GM23338 (cell line): ENCODE measurements at regions not wholly inside any gene's neighbourhood (a gene's known extent, or its start where the extent isn't known, plus 50 kb on each side); places are given as distances from the start of the nearest gene placed in this dataset.
A peak's percentile ranks its signal among the peaks of the same experiment; 100 is the strongest.

Experiments
- ATAC-seq: fragments of 200-7000 bp; cut with Tn5 transposase; 3 replicates; pipeline ENCODE4 v1.9.1; 2020
- DNase-seq: peaks from one replicate; pipeline ENCODE4 v3.0.0-alpha.2; 2015; ENCODE audit warnings: low spot score
- H2AFZ ChIP-seq: fragments of 200-600 bp; sonication (generic); 2 replicates; pipeline ENCODE4 v1.8.0; 2016; ENCODE audit warnings: antibody characterized with exemption, mild to moderate bottlenecking, moderate library complexity
- H3F3A ChIP-seq: fragments of 200-600 bp; sonication (generic); replicated peaks from 2 replicates; pipeline ENCODE4 v1.8.0; 2017; ENCODE audit warnings: antibody characterized with exemption, mixed run types, low read depth
- H3K27ac ChIP-seq: fragments of 200-600 bp; sonication (generic); 2 replicates; pipeline ENCODE4 v1.6.1; 2016; ENCODE audit warnings: low read depth
- H3K27me3 ChIP-seq: fragments of 200-600 bp; sonication (generic); 2 replicates; pipeline ENCODE4 v1.8.0; 2016; ENCODE audit warnings: mild to moderate bottlenecking, mixed run types, moderate library complexity; ENCODE audit not compliant: insufficient read depth
- H3K36me3 ChIP-seq: fragments of 200-600 bp; sonication (generic); 2 replicates; pipeline ENCODE4 v1.8.0; 2016; ENCODE audit warnings: mild to moderate bottlenecking; ENCODE audit not compliant: insufficient read depth
- H3K4me1 ChIP-seq: fragments of 200-600 bp; sonication (generic); 2 replicates; pipeline ENCODE4 v1.8.0; 2016; ENCODE audit warnings: mild to moderate bottlenecking, moderate library complexity; ENCODE audit not compliant: insufficient read depth
- H3K4me2 ChIP-seq: fragments of 200-600 bp; sonication (generic); 2 replicates; pipeline ENCODE4 v1.7.1; 2017; ENCODE audit warnings: mixed run types
- H3K4me3 ChIP-seq: fragments of 200-600 bp; sonication (generic); 2 replicates; pipeline ENCODE4 v1.6.1; 2016; ENCODE audit warnings: mixed run types
- H3K79me2 ChIP-seq: fragments of 200-600 bp; sonication (generic); replicated peaks from 2 replicates; pipeline ENCODE4 v1.8.0; 2017; ENCODE audit warnings: mild to moderate bottlenecking; ENCODE audit not compliant: insufficient read depth
- H3K9me2 ChIP-seq: fragments of 200-600 bp; sonication (generic); 2 replicates; pipeline ENCODE4 v1.8.0; 2017; ENCODE audit not compliant: insufficient read depth
- H4K20me1 ChIP-seq: fragments of 200-600 bp; sonication (generic); replicated peaks from 2 replicates; pipeline ENCODE4 v1.8.0; 2017; ENCODE audit warnings: mild to moderate bottlenecking; ENCODE audit not compliant: insufficient read depth
- H3K27ac Mint-ChIP-seq: 2 replicates; pipeline ENCODE4 v1.8.0; 2020; ENCODE audit warnings: inconsistent platforms, mild to moderate bottlenecking, moderate library complexity, mixed read lengths
- H3K27me3 Mint-ChIP-seq: 3 replicates; pipeline ENCODE4 v1.8.0; 2022; ENCODE audit warnings: low read depth, mild to moderate bottlenecking, moderate library complexity, mixed read lengths, inconsistent platforms; ENCODE audit not compliant: insufficient read depth, poor library complexity
- H3K36me3 Mint-ChIP-seq: 3 replicates; pipeline ENCODE4 v1.8.0; 2021; ENCODE audit warnings: low read depth, mild to moderate bottlenecking, inconsistent platforms, moderate library complexity, mixed read lengths
- H3K4me1 Mint-ChIP-seq: 3 replicates; pipeline ENCODE4 v1.8.0; 2020; ENCODE audit warnings: mild to moderate bottlenecking, inconsistent platforms, mixed read lengths
- H3K4me3 Mint-ChIP-seq: 3 replicates; pipeline ENCODE4 v1.8.0; 2021; ENCODE audit warnings: moderate library complexity, mild to moderate bottlenecking, inconsistent platforms, mixed read lengths
- H3K9me3 Mint-ChIP-seq: 3 replicates; pipeline ENCODE4 v1.8.0; 2020; ENCODE audit warnings: moderate library complexity, mild to moderate bottlenecking, inconsistent platforms, mixed read lengths
- CREB1 ChIP-seq: fragments of 250-450 bp; sonication (Bioruptor Pico); IDR thresholded peaks from 2 replicates; pipeline ENCODE4 v1.5.0; 2020; ENCODE audit warnings: low read depth, mild to moderate bottlenecking, moderate library complexity
- CTCF ChIP-seq, 2 experiments: fragments of 200-600 bp in 1 of 2; sonication (generic) in 1 of 2; conservative IDR thresholded peaks; 2 replicates each; pipeline versions ENCODE4 v1.5.1 to v1.6.1; 2016 to 2017; ENCODE audit warnings: antibody characterized with exemption in 2 of 2, low read depth in 2 of 2, mild to moderate bottlenecking in 2 of 2, moderate library complexity in 1 of 2
- EZH2 ChIP-seq: fragments of 200-600 bp; sonication (generic); IDR thresholded peaks from one replicate; pipeline ENCODE4 v1.8.0; 2017; ENCODE audit warnings: antibody characterized with exemption, mild to moderate bottlenecking, low read depth; ENCODE audit not compliant: unreplicated experiment
- EZH2phosphoT487 ChIP-seq: fragments of 200-600 bp; sonication (generic); IDR thresholded peaks from one replicate; pipeline ENCODE4 v1.8.1; 2018; ENCODE audit warnings: antibody characterized with exemption; ENCODE audit not compliant: unreplicated experiment
- JUNB ChIP-seq: IDR thresholded peaks from one replicate; pipeline ENCODE4 v1.6.1; 2016; ENCODE audit warnings: antibody characterized with exemption; ENCODE audit not compliant: unreplicated experiment
- NANOG ChIP-seq: IDR thresholded peaks from 2 replicates; pipeline ENCODE4 v1.6.1; 2016; ENCODE audit warnings: antibody characterized with exemption, borderline replicate concordance
- POLR2AphosphoS5 ChIP-seq: IDR thresholded peaks from 2 replicates; pipeline ENCODE4 v1.6.1; 2016; ENCODE audit warnings: antibody characterized with exemption, low read depth
- REST ChIP-seq: IDR thresholded peaks from one replicate; pipeline ENCODE4 v1.6.1; 2018; ENCODE audit warnings: antibody characterized with exemption; ENCODE audit not compliant: unreplicated experiment
- STAT1 ChIP-seq: IDR thresholded peaks from one replicate; pipeline ENCODE4 v1.6.1; 2016; ENCODE audit warnings: antibody characterized with exemption; ENCODE audit not compliant: unreplicated experiment
- ZNF114 ChIP-seq: fragments of 250-450 bp; sonication (Bioruptor Pico); IDR thresholded peaks from 2 replicates; pipeline ENCODE4 v1.5.0; 2020; ENCODE audit warnings: mild to moderate bottlenecking, moderate library complexity
- ZNF331 ChIP-seq: fragments of 250-450 bp; sonication (Bioruptor Pico); IDR thresholded peaks from 2 replicates; pipeline ENCODE4 v1.5.0; 2020; ENCODE audit warnings: low read depth, mild to moderate bottlenecking, moderate library complexity
- ZNF462 ChIP-seq: fragments of 250-450 bp; sonication (Bioruptor Pico); IDR thresholded peaks from 2 replicates; pipeline ENCODE4 v1.5.0; 2020; ENCODE audit warnings: mild to moderate bottlenecking, moderate library complexity
- TF ChIP-seq, protein P1 (sequence below): IDR thresholded peaks from 2 replicates; pipeline ENCODE4 v1.6.1; 2016; ENCODE audit warnings: antibody characterized with exemption

GRCh38 chr11:23764286-23764685 lies 732.6 kb upstream of the LUZP2 start:
- no peaks in the 10 kb centered on the region for H3F3A ChIP-seq
- H3K36me3 ChIP-seq, result peaks cover 21% of the 10 kb centered on the region
- H3K9me2 ChIP-seq, result peaks cover 11% of the 10 kb centered on the region
- Mint-ChIP-seq H3K27me3 (no peaks in the 10 kb centered on the region), H3K4me1 (peaks cover 8% of the 10 kb centered on the region), H3K27ac (no peak overlapping the region), H3K36me3 (peaks cover 35% of the 10 kb centered on the region; the same call in 2 of the 3 replicates), H3K4me3 (no peak overlapping the region), H3K9me3 (peaks cover 48% of the 10 kb centered on the region)
- no peak overlapping the region for H3K27ac ChIP-seq
- H2AFZ ChIP-seq, result no peak overlapping the region
- no peaks in the 10 kb centered on the region for H4K20me1 ChIP-seq
- H3K4me2 ChIP-seq, result no peak overlapping the region
- TF ChIP-seq NANOG, result no peak
- no peak for TF ChIP-seq CTCF (conservative IDR thresholded peaks at IDR 0.05; ENCODE audit: low read depth in 2 of 2)
- no peak for TF ChIP-seq REST
- TF ChIP-seq, protein P1, sequence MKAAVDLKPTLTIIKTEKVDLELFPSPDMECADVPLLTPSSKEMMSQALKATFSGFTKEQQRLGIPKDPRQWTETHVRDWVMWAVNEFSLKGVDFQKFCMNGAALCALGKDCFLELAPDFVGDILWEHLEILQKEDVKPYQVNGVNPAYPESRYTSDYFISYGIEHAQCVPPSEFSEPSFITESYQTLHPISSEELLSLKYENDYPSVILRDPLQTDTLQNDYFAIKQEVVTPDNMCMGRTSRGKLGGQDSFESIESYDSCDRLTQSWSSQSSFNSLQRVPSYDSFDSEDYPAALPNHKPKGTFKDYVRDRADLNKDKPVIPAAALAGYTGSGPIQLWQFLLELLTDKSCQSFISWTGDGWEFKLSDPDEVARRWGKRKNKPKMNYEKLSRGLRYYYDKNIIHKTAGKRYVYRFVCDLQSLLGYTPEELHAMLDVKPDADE, result no peak
- TF ChIP-seq EZH2phosphoT487, result no peak
- TF ChIP-seq CREB1 (CRISPR knock-in tag), result no peak
- TF ChIP-seq POLR2AphosphoS5, result no peak
- TF ChIP-seq STAT1, result no peak
- TF ChIP-seq ZNF331 (CRISPR knock-in tag), result no peak
- TF ChIP-seq ZNF462 (CRISPR knock-in tag), result no peak
- TF ChIP-seq JUNB, result no peak
- TF ChIP-seq ZNF114 (CRISPR knock-in tag), result no peak
- TF ChIP-seq EZH2, result no peak
- DNase-seq (peak; percentile 13), ATAC-seq (no peak)
- H3K27me3 ChIP-seq, result no peaks in the 10 kb centered on the region
- H3K79me2 ChIP-seq, result no peaks in the 10 kb centered on the region
- H3K4me3 ChIP-seq, result no peak overlapping the region
- peaks cover 3% of the 10 kb centered on the region; the same call in 1 of the 2 replicates for H3K4me1 ChIP-seq
